ENCODE measurements at regions not wholly inside any gene's neighbourhood (a gene's known extent, or its start where the extent isn't known, plus 50 kb on each side); places are given as distances from the start of the nearest gene placed in this dataset.
A peak's percentile ranks its signal among the peaks of the same experiment; 100 is the strongest.

DNA sequence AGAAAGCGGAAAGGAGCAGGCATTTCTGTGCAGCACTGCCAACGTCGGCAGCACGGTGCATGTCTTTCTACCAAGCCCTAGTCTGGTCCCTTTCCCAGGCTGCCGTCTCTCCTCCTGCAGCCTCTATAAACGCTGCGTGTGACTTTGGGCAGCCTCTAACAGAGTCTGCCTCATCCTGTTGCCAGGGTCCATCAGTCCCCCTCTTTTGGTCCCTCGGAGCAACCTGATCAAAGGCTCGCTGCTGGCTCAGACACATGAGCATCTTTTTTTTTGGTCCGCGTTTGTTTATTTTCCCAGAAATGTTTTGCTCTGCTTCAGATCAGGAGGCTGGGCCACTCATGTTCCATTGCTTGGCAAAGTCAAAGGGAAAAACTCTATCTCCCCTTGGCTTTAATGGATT lies 166.8 kb upstream of the CST7 start:
- Mint-ChIP-seq H3K9me3 (no peaks in the 10 kb centered on the region), H3K27ac (no peak overlapping the region), H3K4me3 (no peak overlapping the region), H3K36me3 (ENCODE audit: low read depth) (no peaks in the 10 kb centered on the region), H3K4me1 (peaks cover 7% of the 10 kb centered on the region), H3K27me3 (ENCODE audit: low read depth, poor library complexity) (peaks cover 22% of the 10 kb centered on the region)
- TF ChIP-seq, protein P1, sequence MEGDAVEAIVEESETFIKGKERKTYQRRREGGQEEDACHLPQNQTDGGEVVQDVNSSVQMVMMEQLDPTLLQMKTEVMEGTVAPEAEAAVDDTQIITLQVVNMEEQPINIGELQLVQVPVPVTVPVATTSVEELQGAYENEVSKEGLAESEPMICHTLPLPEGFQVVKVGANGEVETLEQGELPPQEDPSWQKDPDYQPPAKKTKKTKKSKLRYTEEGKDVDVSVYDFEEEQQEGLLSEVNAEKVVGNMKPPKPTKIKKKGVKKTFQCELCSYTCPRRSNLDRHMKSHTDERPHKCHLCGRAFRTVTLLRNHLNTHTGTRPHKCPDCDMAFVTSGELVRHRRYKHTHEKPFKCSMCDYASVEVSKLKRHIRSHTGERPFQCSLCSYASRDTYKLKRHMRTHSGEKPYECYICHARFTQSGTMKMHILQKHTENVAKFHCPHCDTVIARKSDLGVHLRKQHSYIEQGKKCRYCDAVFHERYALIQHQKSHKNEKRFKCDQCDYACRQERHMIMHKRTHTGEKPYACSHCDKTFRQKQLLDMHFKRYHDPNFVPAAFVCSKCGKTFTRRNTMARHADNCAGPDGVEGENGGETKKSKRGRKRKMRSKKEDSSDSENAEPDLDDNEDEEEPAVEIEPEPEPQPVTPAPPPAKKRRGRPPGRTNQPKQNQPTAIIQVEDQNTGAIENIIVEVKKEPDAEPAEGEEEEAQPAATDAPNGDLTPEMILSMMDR (IDR thresholded peaks at IDR 0.05) = no peak
- no peak for DNase-seq

DNA sequence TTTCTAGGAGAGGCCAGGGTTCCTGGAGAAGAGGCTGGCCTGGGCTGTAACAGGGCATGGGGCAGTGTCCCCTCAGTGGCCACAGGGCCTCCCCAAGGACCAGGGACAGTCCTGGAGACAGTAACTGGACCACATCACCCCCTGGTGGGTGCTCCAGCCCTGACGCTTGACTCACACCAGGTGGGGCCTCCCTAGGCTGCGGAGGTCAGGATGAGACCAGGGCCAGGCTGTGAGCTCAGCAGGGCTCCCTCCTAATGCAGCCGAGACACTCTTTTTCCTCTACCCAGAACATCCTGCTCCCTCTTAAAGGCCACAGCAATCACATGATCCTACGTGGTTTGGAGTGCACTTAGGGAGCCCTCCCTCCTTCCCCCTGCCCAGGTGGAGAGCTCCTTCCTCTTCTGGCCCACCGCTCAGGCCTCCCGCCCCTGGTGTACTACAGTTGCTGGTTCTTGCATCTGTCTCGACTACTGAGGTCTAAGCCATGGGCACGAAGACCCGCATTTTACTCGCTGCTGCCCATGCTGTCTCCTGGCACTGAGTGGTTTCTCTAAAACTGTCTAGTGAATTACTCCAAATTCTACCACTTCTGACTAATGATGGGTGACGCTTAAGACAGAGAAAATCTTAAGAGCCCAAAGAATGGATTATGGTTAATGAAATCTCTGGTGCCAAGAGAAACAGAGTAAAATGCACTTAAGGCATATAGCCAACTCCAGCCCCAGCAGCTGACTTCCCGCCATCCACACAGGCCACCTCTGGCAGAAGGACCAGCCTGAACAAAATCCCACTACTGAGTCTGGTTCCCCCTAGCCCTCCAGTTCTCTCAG lies 166.1 kb upstream of the CST7 start:
- Mint-ChIP-seq H3K27ac (no peak overlapping the region), H3K36me3 (ENCODE audit: low read depth) (no peaks in the 10 kb centered on the region), H3K4me3 (no peak overlapping the region), H3K4me1 (peaks cover 7% of the 10 kb centered on the region), H3K27me3 (ENCODE audit: low read depth, poor library complexity) (peaks cover 22% of the 10 kb centered on the region), H3K9me3 (no peaks in the 10 kb centered on the region)
- TF ChIP-seq, protein P1 (IDR thresholded peaks at IDR 0.05) = no peak
- DNase-seq = peak; percentile 23

- TF ChIP-seq, protein P1 (IDR thresholded peaks at IDR 0.05) = peak; percentile 9
- Mint-ChIP-seq H3K27me3 (ENCODE audit: low read depth, poor library complexity) (peaks cover 27% of the 10 kb centered on the region), H3K4me3 (no peak overlapping the region), H3K27ac (no peak overlapping the region), H3K36me3 (ENCODE audit: low read depth) (no peaks in the 10 kb centered on the region), H3K9me3 (no peaks in the 10 kb centered on the region), H3K4me1 (peaks cover 7% of the 10 kb centered on the region)
- DNase-seq = no peak
Observed at GRCh38 chr20:24783631-24784492, 165.2 kb upstream of the CST7 start.

DNA sequence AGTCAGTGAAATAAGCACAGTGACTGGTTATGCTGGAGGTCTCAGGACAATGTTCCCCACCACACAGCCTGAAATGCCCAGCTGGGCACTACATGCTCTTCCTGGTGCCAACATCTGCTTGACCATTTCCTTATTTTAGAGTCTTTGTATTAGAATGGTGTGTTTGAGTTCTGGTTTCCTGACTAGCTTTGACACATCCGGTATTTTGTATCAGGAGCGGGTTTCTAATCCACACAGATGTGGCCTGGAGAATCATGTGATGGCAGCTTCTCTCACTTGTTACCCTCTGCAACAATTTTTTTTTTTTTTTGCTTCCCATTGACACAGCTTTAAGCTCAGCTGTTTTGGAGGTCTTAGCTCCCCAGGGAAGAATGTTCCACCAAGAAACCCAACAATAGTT lies 164.5 kb upstream of the CST7 start:
- TF ChIP-seq, protein P1 (IDR thresholded peaks at IDR 0.05) = no peak
- Mint-ChIP-seq H3K27ac (no peak overlapping the region), H3K9me3 (no peaks in the 10 kb centered on the region), H3K4me3 (no peak overlapping the region), H3K36me3 (ENCODE audit: low read depth) (no peaks in the 10 kb centered on the region), H3K27me3 (ENCODE audit: low read depth, poor library complexity) (peaks cover 27% of the 10 kb centered on the region), H3K4me1 (peaks cover 7% of the 10 kb centered on the region)
- DNase-seq = no peak

- no peak overlapping the region for H3K4me3 Mint-ChIP-seq
- no peaks in the 10 kb centered on the region for H3K36me3 Mint-ChIP-seq (ENCODE audit: low read depth)
- H3K4me1 Mint-ChIP-seq = peaks cover 7% of the 10 kb centered on the region
- TF ChIP-seq, protein P1 (IDR thresholded peaks at IDR 0.05) = no peak
- DNase-seq = no peak
- H3K9me3 Mint-ChIP-seq = no peaks in the 10 kb centered on the region
- H3K27me3 Mint-ChIP-seq (ENCODE audit: low read depth, poor library complexity) = peaks cover 22% of the 10 kb centered on the region
- H3K27ac Mint-ChIP-seq = no peak overlapping the region
Observed at GRCh38 chr20:24785141-24786110, 163.6 kb upstream of the CST7 start.

Data from nephron progenitor cell (in vitro differentiated cells).